CD14-positive monocyte (primary cell): ENCODE measurements at regions not wholly inside any gene's neighbourhood (a gene's known extent, or its start where the extent isn't known, plus 50 kb on each side); places are given as distances from the start of the nearest gene placed in this dataset.
A peak's percentile ranks its signal among the peaks of the same experiment; 100 is the strongest.

Experiments
- DNase-seq, 3 donors: peaks; one replicate each; pipeline ENCODE4 v3.0.0-alpha.2; 2011 to 2022
- H2AFZ ChIP-seq: 2 replicates; pipeline ENCODE4 v1.6.0; 2012; ENCODE audit warnings: mild to moderate bottlenecking, low read depth, low read length, inconsistent platforms; ENCODE audit not compliant: insufficient read depth, poor library complexity, severe bottlenecking
- H3K27ac ChIP-seq, 2 donors: 1 replicate in 1 of 2; 2 replicates in 1 of 2; pipeline ENCODE4 v1.5.1; 2012 to 2013; ENCODE audit warnings: low read length in 2 of 2, control low read depth in 1 of 2, inconsistent platforms in 1 of 2, low read depth in 1 of 2, mild to moderate bottlenecking in 1 of 2
- H3K27me3 ChIP-seq, 2 donors: one replicate each; pipeline versions ENCODE4 v1.6.0 to v1.6.1; 2011 to 2013; ENCODE audit warnings: low read length in 2 of 2; ENCODE audit not compliant: control insufficient read depth in 2 of 2, insufficient read depth in 2 of 2
- H3K36me3 ChIP-seq, 2 donors: replicated peaks in 1 of 2; 1 replicate in 1 of 2; 2 replicates in 1 of 2; pipeline versions ENCODE4 v1.5.1 to v1.6.1; 2012 to 2013; ENCODE audit warnings: low read length in 2 of 2, control low read depth in 1 of 2, inconsistent platforms in 1 of 2, mild to moderate bottlenecking in 1 of 2; ENCODE audit not compliant: insufficient read depth in 2 of 2, control insufficient read depth in 1 of 2
- H3K4me1 ChIP-seq, 2 donors: 1 replicate in 1 of 2; 2 replicates in 1 of 2; pipeline versions ENCODE4 v1.5.1 to v1.6.1; 2012 to 2013; ENCODE audit warnings: low read length in 2 of 2, control low read depth in 1 of 2, inconsistent platforms in 1 of 2, mild to moderate bottlenecking in 1 of 2, moderate library complexity in 1 of 2; ENCODE audit not compliant: insufficient read depth in 2 of 2, control insufficient read depth in 1 of 2
- H3K4me2 ChIP-seq: replicated peaks from 2 replicates; pipeline ENCODE3; 2012; ENCODE audit warnings: low read length, moderate library complexity, mild to moderate bottlenecking; ENCODE audit not compliant: poor library complexity, severe bottlenecking; ENCODE audit errors: extremely low read depth
- H3K4me3 ChIP-seq, 3 experiments: fragments of 200-600 bp in 1 of 3; sonication (generic) in 1 of 3; replicated peaks in 1 of 3; 1 replicate in 2 of 3; 2 replicates in 1 of 3; pipeline ENCODE4 v1.5.1; 2011 to 2013; ENCODE audit warnings: low read length in 3 of 3, mild to moderate bottlenecking in 3 of 3, control low read depth in 2 of 3, low read depth in 2 of 3, inconsistent platforms in 1 of 3, moderate library complexity in 1 of 3
- H3K79me2 ChIP-seq: 2 replicates; pipeline ENCODE4 v1.6.0; 2012; ENCODE audit warnings: mild to moderate bottlenecking, control low read depth, inconsistent platforms, low read length, moderate library complexity; ENCODE audit not compliant: insufficient read depth
- H3K9ac ChIP-seq: 2 replicates; pipeline ENCODE4 v1.6.0; 2017; ENCODE audit warnings: low read length, mild to moderate bottlenecking; ENCODE audit not compliant: insufficient read depth, poor library complexity, severe bottlenecking
- H3K9me3 ChIP-seq, 2 donors: replicated peaks in 1 of 2; 1 replicate in 1 of 2; 2 replicates in 1 of 2; pipeline versions ENCODE4 v1.5.1 to v1.6.1; 2012 to 2013; ENCODE audit warnings: low read length in 2 of 2, control low read depth in 1 of 2; ENCODE audit not compliant: control insufficient read depth in 1 of 2, insufficient read depth in 1 of 2
- H4K20me1 ChIP-seq: 2 replicates; pipeline ENCODE4 v1.6.0; 2012; ENCODE audit warnings: mild to moderate bottlenecking, low read length, control low read depth, moderate library complexity; ENCODE audit not compliant: insufficient read depth
- H3K27ac Mint-ChIP-seq, 7 donors: one replicate each; pipeline ENCODE4 v1.8.0; 2020; ENCODE audit warnings: mild to moderate bottlenecking in 7 of 7, mixed read lengths in 7 of 7, moderate library complexity in 6 of 7, inconsistent platforms in 2 of 7
- H3K27me3 Mint-ChIP-seq, 3 donors: one replicate each; pipeline ENCODE4 v1.8.0; 2021 to 2022; ENCODE audit warnings: low read depth in 3 of 3, mild to moderate bottlenecking in 3 of 3, mixed read lengths in 3 of 3, moderate library complexity in 3 of 3, inconsistent platforms in 1 of 3
- H3K36me3 Mint-ChIP-seq, 2 donors: one replicate each; pipeline ENCODE4 v1.8.0; 2020; ENCODE audit warnings: mixed read lengths in 2 of 2, inconsistent platforms in 1 of 2, mild to moderate bottlenecking in 1 of 2
- H3K4me1 Mint-ChIP-seq: one replicate; pipeline ENCODE4 v1.8.0; 2020; ENCODE audit warnings: mild to moderate bottlenecking, mixed read lengths
- H3K4me3 Mint-ChIP-seq, 2 donors: one replicate each; pipeline ENCODE4 v1.8.0; 2020; ENCODE audit warnings: mild to moderate bottlenecking in 2 of 2, mixed read lengths in 2 of 2, moderate library complexity in 1 of 2
- H3K9me3 Mint-ChIP-seq, 7 donors: one replicate each; pipeline ENCODE4 v1.8.0; 2020 to 2022; ENCODE audit warnings: mixed read lengths in 7 of 7, mild to moderate bottlenecking in 6 of 7, moderate library complexity in 6 of 7, inconsistent platforms in 2 of 7
- WGBS: methylation state at CpG from one replicate; pipeline ENCODE4 v1.1.5; 2013; ENCODE audit warnings: missing lambda C conversion rate; ENCODE audit not compliant: insufficient coverage; 5-methylcytosine and 5-hydroxymethylcytosine counted together
- intact Hi-C, 2 donors: fragments of 100-400 bp; cut with micrococcal nuclease; formaldehyde crosslinking; loops; one replicate each; pipeline versions ENCODE4 v1.15.0 to v1.15.1; 2023
- TF ChIP-seq, protein P1 (sequence below): fragments of 200-600 bp; IDR thresholded peaks from one replicate; pipeline ENCODE4 v1.8.0; 2022; ENCODE audit warnings: antibody characterized with exemption, mild to moderate bottlenecking

- Mint-ChIP-seq H3K4me3 (peak overlapping the region in 1 of 2 donors; percentile 85), H3K27ac (peak overlapping the region in 1 of 7 donors; percentile 34), H3K9me3 (peaks cover 0 to 8% (median 3%) of the 10 kb centered on the region in 7 donors), H3K27me3 (peaks cover 28 to 50% (median 48%) of the 10 kb centered on the region in 3 donors), H3K4me1 (no peaks in the 10 kb centered on the region), H3K36me3 (peaks cover 0 to 1% of the 10 kb centered on the region in 2 donors)
- Histone ChIP-seq H3K36me3 (no peaks in the 10 kb centered on the region), H2AFZ (no peak overlapping the region), H3K4me2 (no peak overlapping the region), H3K9ac (no peak overlapping the region), H3K4me3 (no peak overlapping the region), H3K79me2 (no peaks in the 10 kb centered on the region), H3K27me3 (peaks cover 36% of the 10 kb centered on the region in 2 donors), H3K4me1 (no peaks in the 10 kb centered on the region), H4K20me1 (no peaks in the 10 kb centered on the region), H3K27ac (no peak overlapping the region), H3K9me3 (peaks cover 0 to 10% of the 10 kb centered on the region in 2 donors)
- WGBS, result 75% methylated on average over 4 of the region's 10 CpGs
- TF ChIP-seq, protein P1, sequence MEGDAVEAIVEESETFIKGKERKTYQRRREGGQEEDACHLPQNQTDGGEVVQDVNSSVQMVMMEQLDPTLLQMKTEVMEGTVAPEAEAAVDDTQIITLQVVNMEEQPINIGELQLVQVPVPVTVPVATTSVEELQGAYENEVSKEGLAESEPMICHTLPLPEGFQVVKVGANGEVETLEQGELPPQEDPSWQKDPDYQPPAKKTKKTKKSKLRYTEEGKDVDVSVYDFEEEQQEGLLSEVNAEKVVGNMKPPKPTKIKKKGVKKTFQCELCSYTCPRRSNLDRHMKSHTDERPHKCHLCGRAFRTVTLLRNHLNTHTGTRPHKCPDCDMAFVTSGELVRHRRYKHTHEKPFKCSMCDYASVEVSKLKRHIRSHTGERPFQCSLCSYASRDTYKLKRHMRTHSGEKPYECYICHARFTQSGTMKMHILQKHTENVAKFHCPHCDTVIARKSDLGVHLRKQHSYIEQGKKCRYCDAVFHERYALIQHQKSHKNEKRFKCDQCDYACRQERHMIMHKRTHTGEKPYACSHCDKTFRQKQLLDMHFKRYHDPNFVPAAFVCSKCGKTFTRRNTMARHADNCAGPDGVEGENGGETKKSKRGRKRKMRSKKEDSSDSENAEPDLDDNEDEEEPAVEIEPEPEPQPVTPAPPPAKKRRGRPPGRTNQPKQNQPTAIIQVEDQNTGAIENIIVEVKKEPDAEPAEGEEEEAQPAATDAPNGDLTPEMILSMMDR, result no peak
- intact Hi-C loops, result no loop called here
- DNase-seq, result no peak
Observed at GRCh38 chr11:31986201-31986889, 104.5 kb upstream of the RCN1 start.

DNA sequence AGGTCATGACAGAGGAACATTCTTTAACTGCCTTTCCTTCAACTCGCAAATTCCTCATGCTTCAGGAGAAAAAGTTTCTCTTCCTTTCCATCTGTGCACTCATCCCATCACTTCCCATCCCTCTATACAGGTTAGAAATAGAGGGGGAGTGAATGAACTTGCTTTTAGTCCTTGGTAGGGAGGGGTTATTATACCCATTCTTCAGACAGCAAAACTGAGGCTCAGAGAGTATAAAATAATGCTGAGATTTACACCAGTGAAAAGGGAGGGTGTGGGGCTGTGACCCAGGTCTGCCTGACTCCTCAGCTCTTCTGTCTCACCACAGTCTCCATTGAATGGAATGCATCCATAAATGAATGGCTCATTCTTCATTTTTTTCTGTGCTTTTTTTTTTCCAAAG lies 109.4 kb upstream of the RCN1 start:
- Histone ChIP-seq H3K4me2 (no peak overlapping the region), H3K36me3 (no peaks in the 10 kb centered on the region), H3K4me3 (no peak overlapping the region), H3K79me2 (no peaks in the 10 kb centered on the region), H3K27me3 (peaks cover 9 to 11% of the 10 kb centered on the region in 2 donors), H3K4me1 (no peaks in the 10 kb centered on the region), H2AFZ (no peak overlapping the region), H3K9me3 (no peaks in the 10 kb centered on the region), H3K27ac (no peak overlapping the region), H4K20me1 (no peaks in the 10 kb centered on the region), H3K9ac (no peak overlapping the region)
- DNase-seq, result no peak
- Mint-ChIP-seq H3K4me1 (no peaks in the 10 kb centered on the region), H3K36me3 (no peaks in the 10 kb centered on the region), H3K4me3 (no peak overlapping the region), H3K27me3 (peaks cover 16 to 31% (median 20%) of the 10 kb centered on the region in 3 donors), H3K9me3 (peaks cover 0 to 3% (median 0%) of the 10 kb centered on the region in 7 donors), H3K27ac (no peak overlapping the region)
- intact Hi-C loops, result no loop called here
- TF ChIP-seq, protein P1, result no peak
- WGBS, result no CpG with 5 or more reads among the region's 1 CpG
